D721Med (cell line): ENCODE measurements at regions not wholly inside any gene's neighbourhood (a gene's known extent, or its start where the extent isn't known, plus 50 kb on each side); places are given as distances from the start of the nearest gene placed in this dataset.

Source experiments
- DNase-seq: peaks from one replicate; pipeline ENCODE4 v3.0.0; 2011; ENCODE audit warnings: low spot score; ENCODE audit not compliant: insufficient read length
- FAIRE-seq: peaks from 2 replicates; lab custom pipeline; 2011; peaks lifted over from hg19 to GRCh38; lab: Jason Lieb, UNC
- CTCF ChIP-seq: IDR thresholded peaks from 2 replicates; pipeline ENCODE4 v1.5.1; 2012; ENCODE audit warnings: mild to moderate bottlenecking, control low read depth; ENCODE audit not compliant: insufficient read depth; ENCODE audit errors: missing control alignments

GRCh38 chr6:165726965-165727381 lies 63.9 kb upstream of the PDE10A start:
- FAIRE-seq = no peak
- TF ChIP-seq CTCF = no peak
- no peak for DNase-seq

GRCh38 chr6:165726290-165726875 lies 63.3 kb upstream of the PDE10A start:
- DNase-seq (no peak), FAIRE-seq (no peak)
- no peak for TF ChIP-seq CTCF

- FAIRE-seq = no peak
- no peak for TF ChIP-seq CTCF
- no peak for DNase-seq
These were observed 62.2 kb upstream of the PDE10A start for GRCh38 chr6:165725201-165725600.

- DNase-seq (no peak), FAIRE-seq (no peak)
- TF ChIP-seq CTCF = no peak
These were observed 60.3 kb upstream of the PDE10A start for GRCh38 chr6:165723326-165723725.

GRCh38 chr6:165722022-165722421 lies 59.0 kb upstream of the PDE10A start:
- DNase-seq = no peak
- TF ChIP-seq CTCF = no peak
- no peak for FAIRE-seq

- TF ChIP-seq CTCF = no peak
- FAIRE-seq = no peak
- DNase-seq = no peak
These were observed 58.3 kb upstream of the PDE10A start for GRCh38 chr6:165721356-165721755.

GRCh38 chr6:165718491-165718891 lies 55.5 kb upstream of the PDE10A start:
- DNase-seq = no peak
- TF ChIP-seq CTCF = no peak
- FAIRE-seq = no peak
